ENCODE measurements at regions not wholly inside any gene's neighbourhood (a gene's known extent, or its start where the extent isn't known, plus 50 kb on each side); places are given as distances from the start of the nearest gene placed in this dataset.
A peak's percentile ranks its signal among the peaks of the same experiment; 100 is the strongest.

- DNase-seq (ENCODE audit: low read depth) = no peak
- no peak overlapping the region for H3K4me3 ChIP-seq (ENCODE audit: low read depth, low read length)
- TF ChIP-seq CTCF (IDR thresholded peaks at IDR 0.05; ENCODE audit: insufficient read depth, low read depth, low read length) = no peak
Observed at GRCh38 chr4:128727658-128728057, 81.8 kb upstream of the JADE1 start.

GRCh38 chr4:128725405-128726055, 84.0 kb upstream of the JADE1 start:
- H3K4me3 ChIP-seq (ENCODE audit: low read depth, low read length) = no peak overlapping the region
- no peak for DNase-seq (ENCODE audit: low read depth)
- no peak for TF ChIP-seq CTCF (IDR thresholded peaks at IDR 0.05; ENCODE audit: insufficient read depth, low read depth, low read length)

- no peak for TF ChIP-seq CTCF (IDR thresholded peaks at IDR 0.05; ENCODE audit: insufficient read depth, low read depth, low read length)
- no peak overlapping the region for H3K4me3 ChIP-seq (ENCODE audit: low read depth, low read length)
Observed at GRCh38 chr4:128722911-128723310, 86.6 kb upstream of the JADE1 start.

GRCh38 chr4:128721896-128722295, 87.6 kb upstream of the JADE1 start:
- no peak for TF ChIP-seq CTCF (IDR thresholded peaks at IDR 0.05; ENCODE audit: insufficient read depth, low read depth, low read length)
- H3K4me3 ChIP-seq (ENCODE audit: low read depth, low read length) = no peak overlapping the region
- DNase-seq (ENCODE audit: low read depth) = no peak

More at GRCh38 chr4:128722911-128723310, 86.6 kb upstream of the JADE1 start:
- no peak for DNase-seq (ENCODE audit: low read depth)

- no peak overlapping the region for H3K4me3 ChIP-seq (ENCODE audit: low read depth, low read length)
- DNase-seq (ENCODE audit: low read depth) = no peak
- no peak for TF ChIP-seq CTCF (IDR thresholded peaks at IDR 0.05; ENCODE audit: insufficient read depth, low read depth, low read length)
Observed at GRCh38 chr4:128720270-128720669, 89.2 kb upstream of the JADE1 start.

GRCh38 chr4:128718768-128719167, 90.7 kb upstream of the JADE1 start:
- no peak for DNase-seq (ENCODE audit: low read depth)
- no peak overlapping the region for H3K4me3 ChIP-seq (ENCODE audit: low read depth, low read length)
- TF ChIP-seq CTCF (IDR thresholded peaks at IDR 0.05; ENCODE audit: insufficient read depth, low read depth, low read length) = no peak

GRCh38 chr4:128716338-128716737, 93.2 kb upstream of the JADE1 start:
- TF ChIP-seq CTCF (IDR thresholded peaks at IDR 0.05; ENCODE audit: insufficient read depth, low read depth, low read length) = no peak
- peak; percentile 59 for DNase-seq (ENCODE audit: low read depth)
- no peak overlapping the region for H3K4me3 ChIP-seq (ENCODE audit: low read depth, low read length)
